ENCODE measurements at regions not wholly inside any gene's neighbourhood (a gene's known extent, or its start where the extent isn't known, plus 50 kb on each side); places are given as distances from the start of the nearest gene placed in this dataset.

GRCh38 chr10:131771634-131772358, 129.0 kb upstream of the PPP2R2D start:
- H3K9me3 ChIP-seq: peaks cover 7% of the 10 kb centered on the region; the same call in 2 of the 3 replicates
- ATAC-seq (no peak; a peak in 2 of 6 replicates), FAIRE-seq (no peak), DNase-seq (ENCODE audit: low read depth in 1 of 2, low spot score in 1 of 2) (no peak)
- H3K4me1 ChIP-seq: no peaks in the 10 kb centered on the region
- ChIA-PET CTCF (interaction anchor here (0.5 kb wide), 1 partner anchor 11 kb away, joined by 3 read pairs; no protein-coding TSS in a partner anchor), POLR2A (no interaction called here)
- WGBS (ENCODE audit: missing lambda C conversion rate): 31% methylated on average over 13 of the region's 16 CpGs
- no peak overlapping the region for H3K27ac ChIP-seq
- no peak overlapping the region for H3K4me3 ChIP-seq
- no peak overlapping the region for H3K4me2 ChIP-seq
- TF ChIP-seq RCOR1 (IDR thresholded peaks at IDR 0.05; ENCODE audit: low read depth, low read length): no peak
- no peak for TF ChIP-seq HDAC2 (IDR thresholded peaks at IDR 0.05)
- no peak for TF ChIP-seq POLR2A (IDR thresholded peaks at IDR 0.05; ENCODE audit: low read length)
- no peak for TF ChIP-seq KDM1A (IDR thresholded peaks at IDR 0.05; ENCODE audit: low read depth)
- TF ChIP-seq HOXA7 (CRISPR knock-in tag; IDR thresholded peaks at IDR 0.05): no peak

GRCh38 chr10:131772441-131772840, 128.4 kb upstream of the PPP2R2D start:
- H3K4me2 ChIP-seq: no peak overlapping the region
- TF ChIP-seq ZFP36 (IDR thresholded peaks at IDR 0.05; ENCODE audit: borderline replicate concordance, partially characterized antibody) (no peak), CEBPB (IDR thresholded peaks at IDR 0.05) (no peak), RCOR1 (IDR thresholded peaks at IDR 0.05; ENCODE audit: low read depth, low read length) (no peak), HOXA7 (CRISPR knock-in tag; IDR thresholded peaks at IDR 0.05) (no peak), HOXB5 (CRISPR knock-in tag; IDR thresholded peaks at IDR 0.05) (no peak), RFX5 (IDR thresholded peaks at IDR 0.05) (no peak), PBX3 (IDR thresholded peaks at IDR 0.05) (no peak), FOXS1 (CRISPR knock-in tag; IDR thresholded peaks at IDR 0.05) (no peak)
- DNase-seq (ENCODE audit: low read depth in 1 of 2, low spot score in 1 of 2): no peak
- no peak for FAIRE-seq
- ChIA-PET POLR2A (no interaction called here), CTCF (no interaction called here)
- H3K9me3 ChIP-seq: peaks cover 12% of the 10 kb centered on the region
- no peak for ATAC-seq
- 39% methylated on average over 9 of the region's 9 CpGs for WGBS (ENCODE audit: missing lambda C conversion rate)
- no peaks in the 10 kb centered on the region for H3K4me1 ChIP-seq
- no peak overlapping the region for H3K4me3 ChIP-seq
- no peak overlapping the region for H3K27ac ChIP-seq

GRCh38 chr10:131773370-131774343, 127.2 kb upstream of the PPP2R2D start:
- POLR2A ChIA-PET: no interaction called here
- H3K4me2 ChIP-seq: no peak overlapping the region

More at GRCh38 chr10:131773370-131774343, 127.2 kb upstream of the PPP2R2D start:
- no peak overlapping the region for H3K27ac ChIP-seq
- H3K4me1 ChIP-seq: no peaks in the 10 kb centered on the region
- H3K9me3 ChIP-seq: peaks cover 25% of the 10 kb centered on the region
- WGBS (ENCODE audit: missing lambda C conversion rate): 43% methylated on average over 32 of the region's 34 CpGs
- DNase-seq (ENCODE audit: low read depth in 1 of 2, low spot score in 1 of 2) (no peak), FAIRE-seq (no peak), ATAC-seq (no peak)
- CTCF ChIA-PET: no interaction called here
- TF ChIP-seq ZFP36 (IDR thresholded peaks at IDR 0.05; ENCODE audit: borderline replicate concordance, partially characterized antibody): no peak
- TF ChIP-seq EHF (CRISPR knock-in tag; IDR thresholded peaks at IDR 0.05): no peak
- no peak for TF ChIP-seq FOXS1 (CRISPR knock-in tag; IDR thresholded peaks at IDR 0.05)
- TF ChIP-seq MAFK (IDR thresholded peaks at IDR 0.05; ENCODE audit: partially characterized antibody): no peak
- no peak for TF ChIP-seq HEYL (CRISPR knock-in tag; IDR thresholded peaks at IDR 0.05)
- no peak for TF ChIP-seq BCL3 (IDR thresholded peaks at IDR 0.05)
- no peak for TF ChIP-seq PBX3 (IDR thresholded peaks at IDR 0.05)
- no peak for TF ChIP-seq KDM1A (IDR thresholded peaks at IDR 0.05; ENCODE audit: low read depth)
- no peak for TF ChIP-seq BHLHE40 (IDR thresholded peaks at IDR 0.05; ENCODE audit: low read depth, low read length)
- no peak for TF ChIP-seq POLR2A (IDR thresholded peaks at IDR 0.05; ENCODE audit: low read length)
- TF ChIP-seq EP300 (IDR thresholded peaks at IDR 0.05): no peak
- H3K4me3 ChIP-seq: no peak overlapping the region
